ENCODE measurements at regions not wholly inside any gene's neighbourhood (a gene's known extent, or its start where the extent isn't known, plus 50 kb on each side); places are given as distances from the start of the nearest gene placed in this dataset.

DNA sequence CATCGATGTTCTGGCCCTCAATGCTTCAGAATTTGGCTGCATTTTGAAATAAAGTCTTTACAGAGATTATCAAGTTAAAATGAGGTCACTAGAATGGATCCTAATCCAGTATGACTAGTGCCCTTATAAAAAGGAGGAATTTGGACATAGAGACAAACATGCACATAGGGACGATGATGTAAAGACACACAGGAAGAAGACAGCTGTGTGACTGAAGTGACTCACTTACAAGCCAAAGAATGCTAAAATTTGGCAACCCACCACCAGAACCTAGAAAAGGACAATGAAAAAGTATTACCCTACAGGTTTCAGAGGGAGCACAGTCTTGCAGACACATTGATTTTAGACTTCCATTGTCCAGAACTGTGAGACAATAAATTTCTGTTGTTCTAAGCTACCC, 322.8 kb upstream of the GJE1 start:
- TF ChIP-seq, protein P1, sequence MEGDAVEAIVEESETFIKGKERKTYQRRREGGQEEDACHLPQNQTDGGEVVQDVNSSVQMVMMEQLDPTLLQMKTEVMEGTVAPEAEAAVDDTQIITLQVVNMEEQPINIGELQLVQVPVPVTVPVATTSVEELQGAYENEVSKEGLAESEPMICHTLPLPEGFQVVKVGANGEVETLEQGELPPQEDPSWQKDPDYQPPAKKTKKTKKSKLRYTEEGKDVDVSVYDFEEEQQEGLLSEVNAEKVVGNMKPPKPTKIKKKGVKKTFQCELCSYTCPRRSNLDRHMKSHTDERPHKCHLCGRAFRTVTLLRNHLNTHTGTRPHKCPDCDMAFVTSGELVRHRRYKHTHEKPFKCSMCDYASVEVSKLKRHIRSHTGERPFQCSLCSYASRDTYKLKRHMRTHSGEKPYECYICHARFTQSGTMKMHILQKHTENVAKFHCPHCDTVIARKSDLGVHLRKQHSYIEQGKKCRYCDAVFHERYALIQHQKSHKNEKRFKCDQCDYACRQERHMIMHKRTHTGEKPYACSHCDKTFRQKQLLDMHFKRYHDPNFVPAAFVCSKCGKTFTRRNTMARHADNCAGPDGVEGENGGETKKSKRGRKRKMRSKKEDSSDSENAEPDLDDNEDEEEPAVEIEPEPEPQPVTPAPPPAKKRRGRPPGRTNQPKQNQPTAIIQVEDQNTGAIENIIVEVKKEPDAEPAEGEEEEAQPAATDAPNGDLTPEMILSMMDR (IDR thresholded peaks at IDR 0.05; ENCODE audit: low read length): no peak
- TF ChIP-seq EZH2 (IDR thresholded peaks at IDR 0.05; ENCODE audit: borderline replicate concordance, low read length): no peak
